Upper lobe of left lung (tissue), 6 donors: ENCODE measurements at regions not wholly inside any gene's neighbourhood (a gene's known extent, or its start where the extent isn't known, plus 50 kb on each side); places are given as distances from the start of the nearest gene placed in this dataset.

Experiments
- ATAC-seq, 2 donors: fragments of 200-7000 bp; cut with Tn5 transposase; one replicate each; pipeline ENCODE4 v1.9.1; 2022; ENCODE audit warnings: mild to moderate bottlenecking in 2 of 2, moderate library complexity in 2 of 2; ENCODE audit not compliant: low FRiP score in 2 of 2
- DNase-seq, 2 donors: peaks; one replicate each; pipeline ENCODE4 v3.0.0-alpha.2; 2019 to 2020
- H3K27ac ChIP-seq, 4 donors: fragments of 200-600 bp; sonication (generic); one replicate each; pipeline ENCODE4 v1.5.1; 2016 to 2019
- H3K27me3 ChIP-seq, 4 donors: fragments of 200-600 bp; sonication (generic); one replicate each; pipeline ENCODE4 v1.5.1; 2017 to 2019
- H3K36me3 ChIP-seq, 4 donors: fragments of 200-600 bp; sonication (generic); one replicate each; pipeline ENCODE4 v1.5.1; 2016 to 2019
- H3K4me1 ChIP-seq, 4 donors: fragments of 200-600 bp; sonication (generic); one replicate each; pipeline ENCODE4 v1.5.1; 2018 to 2019
- H3K4me3 ChIP-seq, 4 donors: fragments of 200-600 bp; sonication (generic); one replicate each; pipeline ENCODE4 v1.5.1; 2017 to 2019; ENCODE audit warnings: mild to moderate bottlenecking in 2 of 4, moderate library complexity in 1 of 4
- H3K9me3 ChIP-seq, 4 donors: fragments of 200-600 bp; sonication (generic); one replicate each; pipeline ENCODE4 v1.5.1; 2018 to 2019
- EP300 ChIP-seq, 4 donors: sonication (generic); formaldehyde crosslinking; IDR thresholded peaks; one replicate each; pipeline ENCODE4 v1.5.1; 2017; ENCODE audit warnings: antibody characterized with exemption in 4 of 4, control low read depth in 2 of 4
- POLR2A ChIP-seq, 4 donors: fragments of 450-650 bp; IDR thresholded peaks; one replicate each; pipeline ENCODE4 v1.5.1; 2016 to 2017; ENCODE audit warnings: antibody characterized with exemption in 4 of 4, mild to moderate bottlenecking in 2 of 4
- POLR2AphosphoS5 ChIP-seq, 2 donors: sonication (generic); formaldehyde crosslinking; IDR thresholded peaks; one replicate each; pipeline ENCODE4 v1.5.1; 2017; ENCODE audit warnings: antibody characterized with exemption in 2 of 2
- WGBS, 2 donors: methylation state at CpG; one replicate each; pipeline ENCODE4 v1.1.5; 2017 to 2018; 5-methylcytosine and 5-hydroxymethylcytosine counted together
- TF ChIP-seq, protein P1 (sequence below), 6 experiments: fragments of 450-650 bp in 4 of 6; fragments of 200-600 bp in 2 of 6; sonication (generic) in 2 of 6; IDR thresholded peaks; one replicate each; pipeline ENCODE4 v1.5.1; 2016 to 2019; ENCODE audit warnings: antibody characterized with exemption in 6 of 6
- donor health status: DM: no; HTN: no; CAD: no; lungs with moderate emphysema.
- donor health status: DM: no; HTN: yes; CAD: no; lungs with severe emphysema.

DNA sequence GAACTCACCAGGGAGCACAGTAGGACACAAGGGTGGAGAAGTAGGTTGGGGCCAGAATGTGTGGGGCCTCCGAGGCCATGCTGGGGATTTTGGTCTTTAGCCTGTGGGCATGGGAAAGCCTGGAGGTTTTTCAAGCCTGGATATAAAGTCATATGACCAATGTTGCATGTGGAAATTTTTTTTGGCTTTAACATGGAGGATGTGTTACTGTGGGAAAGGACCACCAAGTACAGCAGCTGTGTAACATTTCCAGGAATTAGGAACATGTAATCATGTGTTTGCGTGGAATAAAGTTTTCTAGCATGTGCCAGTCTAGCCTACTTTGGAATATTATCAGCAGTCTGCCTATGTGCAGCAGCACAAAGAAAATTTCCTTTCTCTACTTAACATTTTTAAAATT lies 78.5 kb downstream of the TNFSF18 start:
- no peak for DNase-seq
- H3K4me3 ChIP-seq: no peak overlapping the region
- H3K9me3 ChIP-seq: no peaks in the 10 kb centered on the region
- TF ChIP-seq POLR2AphosphoS5 (IDR thresholded peaks at IDR 0.05): no peak
- TF ChIP-seq EP300 (IDR thresholded peaks at IDR 0.05): no peak
- no peak for TF ChIP-seq POLR2A (IDR thresholded peaks at IDR 0.05)
- TF ChIP-seq, protein P1, sequence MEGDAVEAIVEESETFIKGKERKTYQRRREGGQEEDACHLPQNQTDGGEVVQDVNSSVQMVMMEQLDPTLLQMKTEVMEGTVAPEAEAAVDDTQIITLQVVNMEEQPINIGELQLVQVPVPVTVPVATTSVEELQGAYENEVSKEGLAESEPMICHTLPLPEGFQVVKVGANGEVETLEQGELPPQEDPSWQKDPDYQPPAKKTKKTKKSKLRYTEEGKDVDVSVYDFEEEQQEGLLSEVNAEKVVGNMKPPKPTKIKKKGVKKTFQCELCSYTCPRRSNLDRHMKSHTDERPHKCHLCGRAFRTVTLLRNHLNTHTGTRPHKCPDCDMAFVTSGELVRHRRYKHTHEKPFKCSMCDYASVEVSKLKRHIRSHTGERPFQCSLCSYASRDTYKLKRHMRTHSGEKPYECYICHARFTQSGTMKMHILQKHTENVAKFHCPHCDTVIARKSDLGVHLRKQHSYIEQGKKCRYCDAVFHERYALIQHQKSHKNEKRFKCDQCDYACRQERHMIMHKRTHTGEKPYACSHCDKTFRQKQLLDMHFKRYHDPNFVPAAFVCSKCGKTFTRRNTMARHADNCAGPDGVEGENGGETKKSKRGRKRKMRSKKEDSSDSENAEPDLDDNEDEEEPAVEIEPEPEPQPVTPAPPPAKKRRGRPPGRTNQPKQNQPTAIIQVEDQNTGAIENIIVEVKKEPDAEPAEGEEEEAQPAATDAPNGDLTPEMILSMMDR (IDR thresholded peaks at IDR 0.05): no peak
- no peaks in the 10 kb centered on the region for H3K36me3 ChIP-seq
- no peaks in the 10 kb centered on the region for H3K27me3 ChIP-seq
- ATAC-seq: no peak
- H3K4me1 ChIP-seq: no peaks in the 10 kb centered on the region
- no peak overlapping the region for H3K27ac ChIP-seq
- 84 to 88% methylated on average over 2 of the region's 2 CpGs for WGBS, 2 donors

GRCh38 chr1:172973424-172973823 lies 77.3 kb downstream of the TNFSF18 start:
- ATAC-seq: no peak
- 68 to 71% methylated on average over 4 of the region's 4 CpGs for WGBS, 2 donors
- H3K4me1 ChIP-seq: no peaks in the 10 kb centered on the region

DNA sequence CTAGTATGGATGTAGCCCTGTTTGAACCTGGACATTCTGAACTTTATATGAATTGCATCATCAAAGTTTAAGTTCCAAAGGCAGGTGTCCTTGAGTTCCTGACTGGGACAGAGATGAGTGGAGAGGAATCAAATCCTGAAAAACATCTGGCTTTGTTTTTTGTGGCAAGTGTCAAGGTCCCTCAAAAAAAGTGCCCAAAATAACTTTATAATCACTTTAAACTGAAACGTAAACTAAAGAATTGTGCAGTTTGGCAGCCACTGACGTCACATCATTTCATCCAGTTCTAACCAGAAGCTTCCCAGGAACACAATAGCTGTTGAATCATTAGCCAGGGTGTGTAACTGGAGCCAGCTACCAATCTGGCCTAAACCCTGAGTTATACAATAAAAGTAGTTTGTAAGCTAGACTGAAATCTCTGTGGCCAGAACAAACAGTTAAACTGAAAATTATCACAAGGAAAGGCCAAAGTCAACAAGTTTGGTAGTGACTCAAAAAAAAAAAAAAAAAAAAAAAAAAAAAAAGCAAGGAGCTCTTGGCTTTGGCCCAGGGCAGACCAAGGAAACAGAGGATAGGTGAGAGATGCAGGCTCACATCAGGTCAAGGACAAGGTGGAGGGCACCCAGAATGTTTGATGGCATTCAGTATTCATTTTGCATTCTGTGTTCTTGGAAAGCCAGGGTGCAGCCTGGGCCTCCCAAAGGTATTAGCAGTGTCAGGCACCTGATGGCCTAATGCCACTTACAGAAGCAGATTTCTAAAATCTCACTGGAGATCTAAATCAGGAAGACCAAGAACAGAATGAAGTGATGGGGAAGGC lies 74.3 kb downstream of the TNFSF18 start:
- Histone ChIP-seq H3K36me3 (no peaks in the 10 kb centered on the region), H3K9me3 (no peaks in the 10 kb centered on the region), H3K27me3 (no peaks in the 10 kb centered on the region), H3K27ac (no peak overlapping the region), H3K4me1 (no peaks in the 10 kb centered on the region), H3K4me3 (no peak overlapping the region)
- DNase-seq (no peak), ATAC-seq (no peak)
- TF ChIP-seq POLR2A (IDR thresholded peaks at IDR 0.05): no peak
- TF ChIP-seq, protein P1 (IDR thresholded peaks at IDR 0.05): no peak
- 53 to 57% methylated on average over 2 of the region's 2 CpGs for WGBS, 2 donors

More at GRCh38 chr1:172973424-172973823, 77.3 kb downstream of the TNFSF18 start:
- Histone ChIP-seq H3K27ac (no peak overlapping the region), H3K27me3 (no peaks in the 10 kb centered on the region), H3K4me3 (no peak overlapping the region), H3K9me3 (no peaks in the 10 kb centered on the region), H3K36me3 (no peaks in the 10 kb centered on the region)
- DNase-seq: no peak
- TF ChIP-seq POLR2AphosphoS5 (IDR thresholded peaks at IDR 0.05) (no peak), EP300 (IDR thresholded peaks at IDR 0.05) (no peak), POLR2A (IDR thresholded peaks at IDR 0.05) (no peak)
- TF ChIP-seq, protein P1 (IDR thresholded peaks at IDR 0.05): no peak

GRCh38 chr1:172977296-172978017 lies 73.3 kb downstream of the TNFSF18 start:
- ATAC-seq: no peak
- WGBS, 2 donors: 64 to 66% methylated on average over 5 of the region's 5 CpGs
- H3K36me3 ChIP-seq: no peaks in the 10 kb centered on the region
- no peak overlapping the region for H3K4me3 ChIP-seq
- DNase-seq: no peak
- no peak overlapping the region for H3K27ac ChIP-seq
- no peaks in the 10 kb centered on the region for H3K4me1 ChIP-seq
- TF ChIP-seq EP300 (IDR thresholded peaks at IDR 0.05) (no peak), POLR2A (IDR thresholded peaks at IDR 0.05) (no peak), POLR2AphosphoS5 (IDR thresholded peaks at IDR 0.05) (no peak)
- TF ChIP-seq, protein P1 (IDR thresholded peaks at IDR 0.05): no peak
- no peaks in the 10 kb centered on the region for H3K9me3 ChIP-seq
- no peaks in the 10 kb centered on the region for H3K27me3 ChIP-seq
